Osteoblast (primary cell): ENCODE measurements at regions not wholly inside any gene's neighbourhood (a gene's known extent, or its start where the extent isn't known, plus 50 kb on each side); places are given as distances from the start of the nearest gene placed in this dataset.

Experiments used
- DNase-seq: peaks from one replicate; pipeline ENCODE4 v3.0.0; 2011; ENCODE audit warnings: low spot score, mixed read lengths; ENCODE audit not compliant: insufficient read length; ENCODE audit errors: missing footprints
- H2AFZ ChIP-seq: 2 replicates; pipeline ENCODE4 v1.6.0; 2011; ENCODE audit warnings: mild to moderate bottlenecking, low read length
- H3K27ac ChIP-seq: 2 replicates; pipeline ENCODE4 v1.5.1; 2011; ENCODE audit warnings: mild to moderate bottlenecking, low read depth, low read length, moderate library complexity
- H3K27me3 ChIP-seq: 2 replicates; pipeline ENCODE4 v1.6.0; 2012; ENCODE audit warnings: mild to moderate bottlenecking, control low read depth, inconsistent platforms, low read length, moderate library complexity; ENCODE audit not compliant: insufficient read depth
- H3K36me3 ChIP-seq: 2 replicates; pipeline ENCODE4 v1.5.1; 2011; ENCODE audit warnings: mild to moderate bottlenecking, low read length, control low read depth, moderate library complexity; ENCODE audit not compliant: insufficient read depth
- H3K4me1 ChIP-seq: 2 replicates; pipeline ENCODE4 v1.5.1; 2011; ENCODE audit warnings: mild to moderate bottlenecking, low read length, control low read depth, moderate library complexity; ENCODE audit not compliant: insufficient read depth
- H3K4me2 ChIP-seq: 2 replicates; pipeline ENCODE4 v1.6.0; 2011; ENCODE audit warnings: mild to moderate bottlenecking, low read length; ENCODE audit not compliant: insufficient read depth
- H3K4me3 ChIP-seq: fragments of 200-600 bp; sonication (generic); 3 replicates; pipeline ENCODE4 v1.5.1; 2012; ENCODE audit warnings: mild to moderate bottlenecking, low read length, inconsistent platforms; ENCODE audit not compliant: insufficient read depth
- H3K79me2 ChIP-seq: 2 replicates; pipeline ENCODE4 v1.6.0; 2012; ENCODE audit warnings: mild to moderate bottlenecking, low read length, control low read depth, inconsistent platforms; ENCODE audit not compliant: insufficient read depth
- H3K9me3 ChIP-seq: 2 replicates; pipeline ENCODE4 v1.5.1; 2011; ENCODE audit warnings: low read depth, low read length, control low read depth
- H4K20me1 ChIP-seq: 2 replicates; pipeline ENCODE4 v1.6.0; 2012; ENCODE audit warnings: mild to moderate bottlenecking, low read length, control low read depth; ENCODE audit not compliant: insufficient read depth
- TF ChIP-seq, protein P1 (sequence below): IDR thresholded peaks from 2 replicates; pipeline ENCODE4 v1.5.1; 2011; ENCODE audit warnings: mild to moderate bottlenecking, low read depth, low read length, moderate library complexity; ENCODE audit errors: extremely low read depth

DNA sequence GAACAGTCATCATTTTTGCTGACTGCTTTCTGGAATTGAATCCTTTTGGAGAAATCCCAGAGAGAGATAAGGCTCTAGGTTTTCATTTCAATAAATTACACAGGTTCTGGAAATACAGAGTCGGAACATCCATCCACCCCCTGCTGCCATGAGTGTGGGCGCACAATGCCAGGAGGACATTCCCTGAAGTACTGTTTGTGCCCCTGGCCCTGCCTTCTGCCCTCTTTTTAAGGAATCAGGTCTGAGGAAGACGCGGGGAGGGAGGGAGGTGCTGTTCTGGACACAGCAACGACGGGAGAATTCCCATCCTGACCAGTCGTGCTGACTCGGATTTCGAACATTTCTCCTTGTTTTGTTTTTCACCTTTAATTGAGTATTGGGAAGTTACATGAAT lies 69.0 kb downstream of the SEC61G start:
- H3K27ac ChIP-seq = no peak overlapping the region
- no peaks in the 10 kb centered on the region for H4K20me1 ChIP-seq
- no peak overlapping the region for H3K4me3 ChIP-seq
- DNase-seq = no peak
- H3K9me3 ChIP-seq = no peaks in the 10 kb centered on the region
- H3K79me2 ChIP-seq = no peaks in the 10 kb centered on the region
- TF ChIP-seq, protein P1, sequence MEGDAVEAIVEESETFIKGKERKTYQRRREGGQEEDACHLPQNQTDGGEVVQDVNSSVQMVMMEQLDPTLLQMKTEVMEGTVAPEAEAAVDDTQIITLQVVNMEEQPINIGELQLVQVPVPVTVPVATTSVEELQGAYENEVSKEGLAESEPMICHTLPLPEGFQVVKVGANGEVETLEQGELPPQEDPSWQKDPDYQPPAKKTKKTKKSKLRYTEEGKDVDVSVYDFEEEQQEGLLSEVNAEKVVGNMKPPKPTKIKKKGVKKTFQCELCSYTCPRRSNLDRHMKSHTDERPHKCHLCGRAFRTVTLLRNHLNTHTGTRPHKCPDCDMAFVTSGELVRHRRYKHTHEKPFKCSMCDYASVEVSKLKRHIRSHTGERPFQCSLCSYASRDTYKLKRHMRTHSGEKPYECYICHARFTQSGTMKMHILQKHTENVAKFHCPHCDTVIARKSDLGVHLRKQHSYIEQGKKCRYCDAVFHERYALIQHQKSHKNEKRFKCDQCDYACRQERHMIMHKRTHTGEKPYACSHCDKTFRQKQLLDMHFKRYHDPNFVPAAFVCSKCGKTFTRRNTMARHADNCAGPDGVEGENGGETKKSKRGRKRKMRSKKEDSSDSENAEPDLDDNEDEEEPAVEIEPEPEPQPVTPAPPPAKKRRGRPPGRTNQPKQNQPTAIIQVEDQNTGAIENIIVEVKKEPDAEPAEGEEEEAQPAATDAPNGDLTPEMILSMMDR = no peak
- H3K27me3 ChIP-seq = no peaks in the 10 kb centered on the region
- H3K36me3 ChIP-seq = no peaks in the 10 kb centered on the region
- H3K4me1 ChIP-seq = no peaks in the 10 kb centered on the region
- H2AFZ ChIP-seq = no peak overlapping the region
- H3K4me2 ChIP-seq = no peak overlapping the region

DNA sequence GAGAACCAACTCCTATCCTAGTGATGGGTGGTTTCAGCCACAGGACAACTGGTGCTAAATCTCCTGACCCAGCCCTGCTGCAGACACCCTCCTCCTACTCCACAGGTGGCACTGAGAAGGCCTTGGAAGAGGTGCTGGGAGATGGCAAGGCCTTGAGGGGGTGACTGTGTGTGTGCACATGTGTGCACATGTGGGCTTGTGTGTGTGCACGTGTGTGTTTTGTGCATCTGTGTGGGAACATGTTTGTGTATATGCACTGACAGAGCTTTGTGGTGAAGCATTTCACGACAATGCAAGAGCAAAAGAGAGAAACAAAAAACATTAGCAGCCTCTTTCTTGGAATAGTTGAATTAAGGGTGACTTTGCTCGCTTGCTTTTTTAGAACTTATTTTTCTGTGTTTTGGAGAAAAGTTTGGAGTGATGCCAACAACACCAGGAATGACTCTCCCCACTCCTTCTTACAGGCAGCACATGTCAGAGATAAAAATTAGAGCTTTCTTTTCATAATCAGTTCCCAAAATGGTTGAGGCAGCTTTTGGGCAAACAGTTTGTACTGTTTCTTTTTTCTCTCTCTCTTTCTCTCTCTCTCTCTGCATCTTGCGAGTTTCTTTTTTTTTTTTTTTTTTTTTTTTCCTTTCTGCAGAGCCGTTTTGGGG lies 69.5 kb downstream of the SEC61G start:
- Histone ChIP-seq H3K36me3 (no peaks in the 10 kb centered on the region), H2AFZ (no peak overlapping the region), H3K79me2 (no peaks in the 10 kb centered on the region), H3K4me1 (no peaks in the 10 kb centered on the region), H3K4me3 (no peak overlapping the region), H3K9me3 (no peaks in the 10 kb centered on the region), H4K20me1 (no peaks in the 10 kb centered on the region), H3K4me2 (no peak overlapping the region), H3K27me3 (no peaks in the 10 kb centered on the region), H3K27ac (no peak overlapping the region)
- DNase-seq = no peak
- TF ChIP-seq, protein P1 = no peak

DNA sequence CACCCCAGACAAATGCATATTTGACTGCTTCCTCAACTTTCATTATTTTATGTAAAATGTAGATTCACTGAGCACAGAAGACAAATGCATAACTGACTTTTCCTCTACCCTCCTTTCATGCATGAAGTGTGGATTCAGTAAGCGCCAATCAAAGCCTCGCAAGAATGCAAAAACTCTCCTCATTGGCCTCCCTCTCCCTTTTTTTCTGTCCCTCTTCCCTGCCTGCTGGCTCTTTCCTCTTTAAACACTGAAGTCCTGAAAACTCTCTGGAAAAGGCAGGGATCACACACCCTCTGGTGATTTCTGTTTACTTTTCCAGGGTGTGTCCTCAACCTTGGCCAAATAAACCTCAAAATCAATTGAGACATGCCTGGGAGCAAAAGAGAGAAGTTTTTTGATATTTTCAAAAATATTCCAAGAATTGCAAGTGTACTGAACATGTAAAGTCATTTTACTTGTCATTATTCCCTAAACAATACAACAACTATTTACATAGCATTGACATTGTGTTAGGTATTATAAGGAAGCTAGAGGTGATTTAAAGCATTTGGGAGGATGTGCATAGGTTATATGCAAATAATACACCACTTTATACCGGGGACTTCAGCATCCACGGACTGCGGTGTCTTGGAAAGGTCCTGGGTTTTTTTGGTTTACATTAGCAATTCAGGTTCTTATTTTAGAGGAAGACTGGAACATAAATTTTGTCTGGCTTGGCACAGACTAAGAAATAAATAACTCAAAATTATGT lies 71.4 kb downstream of the SEC61G start:
- Histone ChIP-seq H3K36me3 (no peaks in the 10 kb centered on the region), H3K4me2 (no peak overlapping the region), H3K27ac (no peak overlapping the region), H3K4me3 (no peak overlapping the region), H2AFZ (no peak overlapping the region), H3K9me3 (no peaks in the 10 kb centered on the region), H4K20me1 (no peaks in the 10 kb centered on the region), H3K4me1 (no peaks in the 10 kb centered on the region), H3K79me2 (no peaks in the 10 kb centered on the region), H3K27me3 (no peaks in the 10 kb centered on the region)
- TF ChIP-seq, protein P1 = no peak
- DNase-seq = no peak

DNA sequence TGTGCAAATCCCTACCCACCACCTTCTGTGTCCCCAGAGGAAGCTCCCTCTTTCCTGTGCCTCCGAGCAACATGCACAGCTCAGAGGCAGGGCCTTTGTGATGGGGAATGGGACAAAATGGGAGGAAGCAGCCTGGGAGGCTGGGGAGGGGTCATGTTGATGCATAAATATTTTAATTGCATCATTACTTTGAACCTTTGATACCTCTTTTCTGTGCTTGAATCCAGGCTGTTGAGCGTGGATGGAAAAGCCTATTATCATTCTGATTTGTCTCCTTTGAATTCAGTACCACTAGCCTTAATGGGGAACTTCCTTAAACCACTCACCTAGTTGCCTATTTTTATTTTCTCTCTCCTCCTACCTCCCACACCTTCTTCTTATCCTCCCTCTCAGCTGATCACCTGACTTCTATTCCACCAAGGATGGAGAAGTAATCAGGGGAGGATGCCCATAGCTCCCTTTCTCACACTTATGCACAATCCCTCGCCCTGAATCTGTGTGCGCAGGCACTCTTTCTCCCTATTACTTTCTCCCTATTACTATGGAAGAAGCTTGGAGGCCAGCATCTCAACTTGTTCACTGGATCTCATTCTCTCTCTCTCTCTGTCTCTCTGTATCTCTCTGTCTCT lies 78.5 kb downstream of the SEC61G start:
- Histone ChIP-seq H3K36me3 (no peaks in the 10 kb centered on the region), H3K4me2 (no peak overlapping the region), H3K4me1 (no peaks in the 10 kb centered on the region), H3K27me3 (no peaks in the 10 kb centered on the region), H2AFZ (no peak overlapping the region), H3K4me3 (no peak overlapping the region), H3K79me2 (no peaks in the 10 kb centered on the region), H3K9me3 (no peaks in the 10 kb centered on the region), H4K20me1 (no peaks in the 10 kb centered on the region), H3K27ac (no peak overlapping the region)
- TF ChIP-seq, protein P1 = no peak
- no peak for DNase-seq
